Progenitor cell of endocrine pancreas (in vitro differentiated cells): ENCODE measurements at regions not wholly inside any gene's neighbourhood (a gene's known extent, or its start where the extent isn't known, plus 50 kb on each side); places are given as distances from the start of the nearest gene placed in this dataset.

ENCODE experiments used
- DNase-seq: peaks from one replicate; pipeline ENCODE4 v3.0.0; 2021; ENCODE audit warnings: low spot score; ENCODE audit not compliant: unreplicated experiment
- H3K27ac Mint-ChIP-seq: 2 replicates; pipeline ENCODE4 v1.8.0; 2021; ENCODE audit warnings: mild to moderate bottlenecking, moderate library complexity, mixed read lengths
- H3K27me3 Mint-ChIP-seq: 2 replicates; pipeline ENCODE4 v1.8.0; 2021; ENCODE audit warnings: mixed read lengths
- H3K36me3 Mint-ChIP-seq: 2 replicates; pipeline ENCODE4 v1.8.0; 2022; ENCODE audit warnings: mixed read lengths; ENCODE audit not compliant: insufficient read depth
- H3K4me1 Mint-ChIP-seq: 2 replicates; pipeline ENCODE4 v1.8.0; 2021; ENCODE audit warnings: low read depth, mixed read lengths
- H3K4me3 Mint-ChIP-seq: 2 replicates; pipeline ENCODE4 v1.8.0; 2021; ENCODE audit warnings: low read depth, mild to moderate bottlenecking, moderate library complexity, mixed read lengths
- H3K9me3 Mint-ChIP-seq: 2 replicates; pipeline ENCODE4 v1.8.0; 2021; ENCODE audit warnings: low read depth, mixed read lengths
- TF ChIP-seq, protein P1 (sequence below): fragments of 200-600 bp; sonication (generic); IDR thresholded peaks from one replicate; pipeline ENCODE4 v1.5.0; 2021; ENCODE audit warnings: antibody characterized with exemption, mild to moderate bottlenecking; ENCODE audit not compliant: unreplicated experiment

DNA sequence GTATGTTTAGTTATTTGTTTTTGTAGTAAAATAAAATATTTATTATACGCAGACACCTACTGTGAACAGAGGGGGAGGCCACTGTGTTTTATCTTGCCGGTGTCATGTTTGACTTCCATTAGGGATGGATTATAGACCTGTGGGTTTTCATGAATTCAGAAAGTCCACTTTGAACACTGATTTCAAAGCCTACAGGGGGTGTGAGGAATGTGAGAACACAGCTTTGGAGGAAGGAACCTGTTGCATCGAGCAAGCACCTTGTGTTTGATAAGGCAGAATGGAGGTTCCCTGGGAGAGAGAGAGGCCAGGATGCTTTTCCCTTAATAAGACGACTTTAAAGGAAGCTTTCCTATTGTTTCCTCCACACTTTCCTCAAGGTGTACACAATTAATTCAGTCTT, 665.0 kb upstream of the MGMT start:
- no peaks in the 10 kb centered on the region for H3K9me3 Mint-ChIP-seq
- no peaks in the 10 kb centered on the region for H3K36me3 Mint-ChIP-seq
- peaks cover 26% of the 10 kb centered on the region for H3K27me3 Mint-ChIP-seq
- H3K4me1 Mint-ChIP-seq, result no peaks in the 10 kb centered on the region
- TF ChIP-seq, protein P1, sequence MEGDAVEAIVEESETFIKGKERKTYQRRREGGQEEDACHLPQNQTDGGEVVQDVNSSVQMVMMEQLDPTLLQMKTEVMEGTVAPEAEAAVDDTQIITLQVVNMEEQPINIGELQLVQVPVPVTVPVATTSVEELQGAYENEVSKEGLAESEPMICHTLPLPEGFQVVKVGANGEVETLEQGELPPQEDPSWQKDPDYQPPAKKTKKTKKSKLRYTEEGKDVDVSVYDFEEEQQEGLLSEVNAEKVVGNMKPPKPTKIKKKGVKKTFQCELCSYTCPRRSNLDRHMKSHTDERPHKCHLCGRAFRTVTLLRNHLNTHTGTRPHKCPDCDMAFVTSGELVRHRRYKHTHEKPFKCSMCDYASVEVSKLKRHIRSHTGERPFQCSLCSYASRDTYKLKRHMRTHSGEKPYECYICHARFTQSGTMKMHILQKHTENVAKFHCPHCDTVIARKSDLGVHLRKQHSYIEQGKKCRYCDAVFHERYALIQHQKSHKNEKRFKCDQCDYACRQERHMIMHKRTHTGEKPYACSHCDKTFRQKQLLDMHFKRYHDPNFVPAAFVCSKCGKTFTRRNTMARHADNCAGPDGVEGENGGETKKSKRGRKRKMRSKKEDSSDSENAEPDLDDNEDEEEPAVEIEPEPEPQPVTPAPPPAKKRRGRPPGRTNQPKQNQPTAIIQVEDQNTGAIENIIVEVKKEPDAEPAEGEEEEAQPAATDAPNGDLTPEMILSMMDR, result no peak
- no peak overlapping the region for H3K27ac Mint-ChIP-seq
- DNase-seq, result no peak
- H3K4me3 Mint-ChIP-seq, result no peak overlapping the region

- Mint-ChIP-seq H3K27ac (no peak overlapping the region), H3K4me3 (no peak overlapping the region), H3K27me3 (peaks cover 32% of the 10 kb centered on the region), H3K9me3 (no peaks in the 10 kb centered on the region), H3K4me1 (no peaks in the 10 kb centered on the region), H3K36me3 (no peaks in the 10 kb centered on the region)
- no peak for DNase-seq
- TF ChIP-seq, protein P1, result no peak
Observed at GRCh38 chr10:128803790-128804189, 663.3 kb upstream of the MGMT start.

GRCh38 chr10:128804411-128804810, 662.6 kb upstream of the MGMT start:
- H3K27ac Mint-ChIP-seq, result no peak overlapping the region

DNA sequence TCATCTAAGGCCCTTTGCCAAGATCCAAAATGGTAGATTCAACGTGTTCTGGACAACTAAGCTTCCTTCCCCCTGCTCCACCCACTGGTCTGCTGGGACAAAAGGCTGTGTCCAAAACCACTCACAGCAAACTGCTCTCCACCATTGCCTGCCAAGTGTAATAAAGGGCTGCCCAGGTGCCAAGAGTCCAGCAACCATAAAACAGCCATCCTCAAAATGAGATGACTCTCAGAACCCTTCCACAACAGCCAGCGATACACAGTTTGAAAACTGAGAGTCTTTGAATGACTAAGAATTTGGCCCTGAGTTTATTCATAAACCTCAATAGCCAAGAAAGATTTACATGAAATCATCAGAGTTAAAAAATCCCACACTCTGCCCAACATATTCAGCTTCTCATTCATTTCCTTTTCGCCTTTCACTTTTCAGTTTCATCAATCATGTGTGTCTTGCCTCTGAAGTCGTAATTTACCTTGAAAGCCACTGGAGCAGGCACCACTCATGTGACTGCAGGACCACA, 658.1 kb upstream of the MGMT start:
- TF ChIP-seq, protein P1, result no peak
- no peak for DNase-seq
- Mint-ChIP-seq H3K27ac (peak overlapping the region; percentile 9), H3K9me3 (no peaks in the 10 kb centered on the region), H3K36me3 (no peaks in the 10 kb centered on the region), H3K27me3 (peaks cover 36% of the 10 kb centered on the region), H3K4me3 (no peak overlapping the region), H3K4me1 (no peaks in the 10 kb centered on the region)

More at GRCh38 chr10:128804411-128804810, 662.6 kb upstream of the MGMT start:
- DNase-seq, result no peak
- TF ChIP-seq, protein P1, result no peak
- Mint-ChIP-seq H3K4me1 (no peaks in the 10 kb centered on the region), H3K36me3 (no peaks in the 10 kb centered on the region), H3K27me3 (peaks cover 38% of the 10 kb centered on the region), H3K9me3 (no peaks in the 10 kb centered on the region), H3K4me3 (no peak overlapping the region)

DNA sequence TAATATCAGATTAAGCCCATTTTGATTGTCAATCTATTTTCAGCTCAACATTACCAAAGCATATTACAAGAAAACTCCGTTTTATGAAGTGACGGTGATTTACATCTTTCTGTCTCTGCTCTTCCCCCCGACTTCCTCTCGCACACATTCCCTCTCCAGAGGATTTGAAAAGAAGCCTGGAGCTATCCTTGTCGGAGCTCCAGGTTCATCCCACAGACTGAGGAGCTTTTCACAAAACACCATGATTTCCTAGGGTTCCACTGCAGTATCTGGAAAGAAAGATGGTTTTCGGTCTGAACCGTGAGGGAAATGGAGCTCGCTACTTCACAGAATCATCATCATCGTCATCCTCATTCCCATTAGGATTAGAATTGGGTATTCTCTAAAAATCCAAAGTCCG, 655.5 kb upstream of the MGMT start:
- no peak for DNase-seq
- no peaks in the 10 kb centered on the region for H3K36me3 Mint-ChIP-seq
- no peak overlapping the region for H3K4me3 Mint-ChIP-seq
- no peaks in the 10 kb centered on the region for H3K4me1 Mint-ChIP-seq
- no peak overlapping the region for H3K27ac Mint-ChIP-seq
- H3K27me3 Mint-ChIP-seq, result peaks cover 36% of the 10 kb centered on the region
- TF ChIP-seq, protein P1, result no peak
- H3K9me3 Mint-ChIP-seq, result no peaks in the 10 kb centered on the region
